IMR-90 (cell line): ENCODE measurements at regions not wholly inside any gene's neighbourhood (a gene's known extent, or its start where the extent isn't known, plus 50 kb on each side); places are given as distances from the start of the nearest gene placed in this dataset.

Experiments used
- ATAC-seq: fragments of 200-7000 bp; cut with Tn5 transposase; 2 replicates; pipeline ENCODE4 v1.9.1; 2020; ENCODE audit warnings: low read depth, mild to moderate bottlenecking, moderate library complexity
- BruUV-seq: library from RNA; stranded (reverse); fragments of 400-500 nt; replicated peaks from 2 replicates; lab custom pipeline; 2021; lab: Mats Ljungman, UMichigan
- CTCF ChIA-PET: fragments of 300-600 bp; formaldehyde crosslinking; extraction: SDS; loops from one replicate; lab custom pipeline; 2021; ENCODE audit warnings: antibody characterized with exemption; lab: Yijun Ruan, JAX
- POLR2A ChIA-PET: fragments of 300-600 bp; sonication (Branson Sonifier 250); formaldehyde crosslinking; loops from one replicate; lab custom pipeline; 2022; ENCODE audit warnings: antibody characterized with exemption; ENCODE audit not compliant: unreplicated experiment; lab: Charles Lee
- DNase-seq: peaks from one replicate; pipeline ENCODE4 v3.0.0; 2013
- H2AFZ ChIP-seq: replicated peaks from 2 replicates; pipeline ENCODE3; 2013; ENCODE audit warnings: low read length, mild to moderate bottlenecking; ENCODE audit not compliant: poor library complexity
- H2AK5ac ChIP-seq: 2 replicates; pipeline ENCODE4 v1.6.1; 2013; ENCODE audit warnings: low read depth, low read length, inconsistent platforms
- H2AK9ac ChIP-seq: replicated peaks from 2 replicates; pipeline ENCODE3; 2013; ENCODE audit warnings: mild to moderate bottlenecking, low read depth, low read length, moderate library complexity; ENCODE audit not compliant: poor library complexity
- H2BK120ac ChIP-seq: 2 replicates; pipeline ENCODE4 v1.6.1; 2013; ENCODE audit warnings: low read depth, low read length, inconsistent platforms
- H2BK15ac ChIP-seq: 3 replicates; pipeline ENCODE4 v1.6.1; 2013; ENCODE audit warnings: low read depth, low read length, inconsistent platforms
- H2BK20ac ChIP-seq: 2 replicates; pipeline ENCODE4 v1.6.1; 2013; ENCODE audit warnings: low read depth, mild to moderate bottlenecking, inconsistent platforms, low read length, moderate library complexity
- H2BK5ac ChIP-seq: 2 replicates; pipeline ENCODE4 v1.6.1; 2013; ENCODE audit warnings: mild to moderate bottlenecking, low read depth, low read length, inconsistent platforms; ENCODE audit not compliant: poor library complexity, severe bottlenecking
- H3K14ac ChIP-seq: replicated peaks from 2 replicates; pipeline ENCODE4 v1.6.1; 2013; ENCODE audit warnings: low read depth, low read length, inconsistent platforms
- H3K18ac ChIP-seq: 2 replicates; pipeline ENCODE4 v1.6.1; 2013; ENCODE audit warnings: low read depth, low read length, control low read depth
- H3K23ac ChIP-seq: 2 replicates; pipeline ENCODE4 v1.6.1; 2013; ENCODE audit warnings: low read depth, low read length, inconsistent platforms
- H3K27ac ChIP-seq: 2 replicates; pipeline ENCODE4 v1.5.1; 2013; ENCODE audit warnings: mild to moderate bottlenecking, control low read depth, low read length; ENCODE audit not compliant: insufficient read depth
- H3K27me3 ChIP-seq: 2 replicates; pipeline ENCODE4 v1.6.1; 2013; ENCODE audit warnings: low read length; ENCODE audit not compliant: control insufficient read depth, insufficient read depth
- H3K36me3 ChIP-seq: 2 replicates; pipeline ENCODE4 v1.6.1; 2013; ENCODE audit warnings: low read length, mixed read lengths; ENCODE audit not compliant: control insufficient read depth, insufficient read depth
- H3K4ac ChIP-seq: 2 replicates; pipeline ENCODE4 v1.6.1; 2013; ENCODE audit warnings: low read depth, low read length, inconsistent platforms
- H3K4me1 ChIP-seq: 2 replicates; pipeline ENCODE4 v1.6.1; 2013; ENCODE audit warnings: low read length, mixed read lengths; ENCODE audit not compliant: control insufficient read depth, insufficient read depth
- H3K4me2 ChIP-seq: 2 replicates; pipeline ENCODE4 v1.6.1; 2013; ENCODE audit warnings: low read depth, mild to moderate bottlenecking, control low read depth, low read length, moderate library complexity
- H3K4me3 ChIP-seq: 2 replicates; pipeline ENCODE4 v1.5.1; 2013; ENCODE audit warnings: low read depth, mild to moderate bottlenecking, control low read depth, low read length, moderate library complexity; ENCODE audit not compliant: insufficient read depth
- H3K56ac ChIP-seq: 2 replicates; pipeline ENCODE4 v1.6.1; 2013; ENCODE audit warnings: low read length, inconsistent platforms; ENCODE audit not compliant: insufficient read depth; ENCODE audit errors: extremely low read depth
- H3K79me1 ChIP-seq, 2 experiments: 2 replicates each; pipeline ENCODE4 v1.6.1; 2013; ENCODE audit warnings: low read length in 2 of 2, inconsistent platforms in 1 of 2, low read depth in 1 of 2
- H3K9ac ChIP-seq: 2 replicates; pipeline ENCODE4 v1.6.1; 2013; ENCODE audit warnings: low read depth, low read length, control low read depth
- H3K9me1 ChIP-seq: 2 replicates; pipeline ENCODE4 v1.6.1; 2013; ENCODE audit warnings: low read length, inconsistent platforms; ENCODE audit not compliant: insufficient read depth
- H3K9me3 ChIP-seq: 2 replicates; pipeline ENCODE4 v1.6.1; 2013; ENCODE audit warnings: low read length; ENCODE audit not compliant: control insufficient read depth, insufficient read depth
- H4K20me1 ChIP-seq: 2 replicates; pipeline ENCODE4 v1.6.1; 2013; ENCODE audit warnings: low read length, inconsistent platforms; ENCODE audit not compliant: insufficient read depth
- H4K5ac ChIP-seq: 2 replicates; pipeline ENCODE4 v1.6.1; 2013; ENCODE audit warnings: mild to moderate bottlenecking, low read depth, low read length, control low read depth
- H4K8ac ChIP-seq, 2 experiments: 2 replicates each; pipeline ENCODE4 v1.6.1; 2013; ENCODE audit warnings: low read depth in 2 of 2, low read length in 2 of 2, control low read depth in 1 of 2, inconsistent platforms in 1 of 2
- H4K91ac ChIP-seq: 2 replicates; pipeline ENCODE4 v1.6.1; 2013; ENCODE audit warnings: low read depth, low read length, inconsistent platforms; ENCODE audit not compliant: insufficient read depth
- BHLHE40 ChIP-seq: fragments of 150-350 bp; IDR thresholded peaks from 2 replicates; pipeline ENCODE4 v1.6.1; 2016; ENCODE audit warnings: mild to moderate bottlenecking, low read depth, low read length
- CEBPB ChIP-seq: IDR thresholded peaks from 2 replicates; pipeline ENCODE4 v1.6.1; 2012; ENCODE audit warnings: low read depth, low read length, improper control_type of control experiment
- CHD1 ChIP-seq: IDR thresholded peaks from 2 replicates; pipeline ENCODE4 v1.6.1; 2012; ENCODE audit warnings: low read depth, low read length, improper control_type of control experiment
- CTCF ChIP-seq: conservative IDR thresholded peaks from 2 replicates; pipeline ENCODE4 v1.5.1; 2012; ENCODE audit warnings: mild to moderate bottlenecking, low read depth, low read length, improper control_type of control experiment
- ELK1 ChIP-seq: fragments of 150-350 bp; IDR thresholded peaks from 2 replicates; pipeline ENCODE4 v1.6.1; 2016; ENCODE audit warnings: low read depth, mild to moderate bottlenecking, low read length, moderate library complexity, borderline replicate concordance
- FOS ChIP-seq: fragments of 150-350 bp; IDR thresholded peaks from 2 replicates; pipeline ENCODE4 v1.6.1; 2016; ENCODE audit warnings: low read depth, low read length
- MAFK ChIP-seq: IDR thresholded peaks from 2 replicates; pipeline ENCODE4 v1.6.1; 2012; ENCODE audit warnings: low read depth, low read length, improper control_type of control experiment
- MAZ ChIP-seq: IDR thresholded peaks from 2 replicates; pipeline ENCODE4 v1.6.1; 2012; ENCODE audit warnings: low read depth, mild to moderate bottlenecking, low read length, improper control_type of control experiment, moderate library complexity, borderline replicate concordance
- MXI1 ChIP-seq: IDR thresholded peaks from 2 replicates; pipeline ENCODE4 v1.6.1; 2012; ENCODE audit warnings: low read depth, mild to moderate bottlenecking, low read length, moderate library complexity, borderline replicate concordance
- NFE2L2 ChIP-seq: fragments of 150-350 bp; IDR thresholded peaks from 2 replicates; pipeline ENCODE4 v1.6.1; 2016; ENCODE audit warnings: low read depth, mild to moderate bottlenecking, low read length
- POLR2A ChIP-seq: IDR thresholded peaks from 2 replicates; pipeline ENCODE4 v1.6.1; 2012; ENCODE audit warnings: mild to moderate bottlenecking, low read depth, low read length
- RAD21 ChIP-seq: IDR thresholded peaks from 2 replicates; pipeline ENCODE4 v1.6.1; 2012; ENCODE audit warnings: low read length, improper control_type of control experiment
- RCOR1 ChIP-seq: IDR thresholded peaks from 2 replicates; pipeline ENCODE4 v1.6.1; 2012; ENCODE audit warnings: mild to moderate bottlenecking, low read length, improper control_type of control experiment; ENCODE audit not compliant: insufficient replicate concordance
- RFX5 ChIP-seq: IDR thresholded peaks from 2 replicates; pipeline ENCODE4 v1.8.0; 2012; ENCODE audit warnings: low read depth, mild to moderate bottlenecking, low read length, moderate library complexity
- SMC3 ChIP-seq: fragments of 150-350 bp; IDR thresholded peaks from 2 replicates; pipeline ENCODE4 v1.6.1; 2016; ENCODE audit warnings: low read depth, mild to moderate bottlenecking, antibody characterized with exemption, low read length, moderate library complexity
- dilution Hi-C: fragments of 300-500 bp; cut with HindIII; formaldehyde crosslinking; loops from one replicate; pipeline ENCODE4 v1.14.3; 2018; ENCODE audit warnings: low sequenced_read_pairs; ENCODE audit not compliant: unreplicated experiment
- in situ Hi-C: fragments of 300-500 bp; cut with MboI; formaldehyde crosslinking; loops from 3 replicates; pipeline ENCODE4 v1.14.3; 2019; ENCODE audit warnings: low sequenced_read_pairs, inconsistent platforms, mixed read lengths
- intact Hi-C: fragments of 100-400 bp; cut with micrococcal nuclease; formaldehyde crosslinking; loops from 2 replicates; pipeline ENCODE4 v1.10.0; 2022
- TF ChIP-seq, protein P1 (sequence below): fragments of 150-350 bp; IDR thresholded peaks from 2 replicates; pipeline ENCODE4 v1.6.1; 2017; ENCODE audit warnings: mild to moderate bottlenecking, antibody characterized with exemption, low read length, low read depth

DNA sequence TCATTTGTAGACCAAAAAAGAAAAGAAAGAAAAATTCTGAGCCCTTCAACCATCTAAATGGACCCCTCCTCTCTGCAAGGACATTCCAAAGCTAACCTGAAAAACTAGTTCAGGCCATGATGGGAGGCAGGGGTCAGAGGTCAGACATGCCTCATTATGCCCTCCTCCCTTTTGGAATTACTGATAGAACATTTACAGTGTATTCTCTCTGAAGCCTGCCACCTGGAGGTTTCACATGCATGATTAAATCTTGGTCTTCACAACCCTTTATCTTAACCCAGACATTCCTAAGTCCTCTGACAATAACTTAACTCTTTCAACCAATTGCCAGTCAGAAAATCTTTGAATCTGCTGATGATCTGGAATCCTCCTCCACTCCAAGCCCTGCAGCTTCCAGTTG lies 86.0 kb downstream of the SPP2 start:
- no peak overlapping the region; the same call in 1 of the 2 replicates for H2BK120ac ChIP-seq
- H3K18ac ChIP-seq, result no peak overlapping the region
- H4K91ac ChIP-seq, result no peak overlapping the region
- H2BK5ac ChIP-seq, result no peak overlapping the region
- no peaks in the 10 kb centered on the region for H3K79me1 ChIP-seq
- no peak overlapping the region for H4K5ac ChIP-seq
- no peak overlapping the region for H2AK9ac ChIP-seq
- ATAC-seq, result no peak
- H4K8ac ChIP-seq, result no peak overlapping the region
- intact Hi-C loops (loop anchor here (5.0 kb wide), 1 partner anchor 151 kb away; no protein-coding TSS in a partner anchor), dilution Hi-C loops (no loop called here), in situ Hi-C loops (loop anchor here (5.0 to 10.0 kb wide), 3 partner anchors 366 to 978 kb away; no protein-coding TSS in a partner anchor)
- no peak overlapping the region for H2AK5ac ChIP-seq
- no peak for DNase-seq
- no peak overlapping the region for H2BK20ac ChIP-seq
- no peak overlapping the region for H3K4ac ChIP-seq
- H2AFZ ChIP-seq, result no peak overlapping the region
- no peak overlapping the region for H3K4me2 ChIP-seq
- no peaks in the 10 kb centered on the region for H4K20me1 ChIP-seq
- H3K14ac ChIP-seq, result no peak overlapping the region
- no peak overlapping the region for H3K4me3 ChIP-seq
- peaks cover 11% of the 10 kb centered on the region for H3K27me3 ChIP-seq
- H3K23ac ChIP-seq, result no peak overlapping the region
- H2BK15ac ChIP-seq, result no peak overlapping the region
- H3K9ac ChIP-seq, result no peak overlapping the region
- ChIA-PET CTCF (interaction anchor here (0.8 to 1.6 kb wide), 6 partner anchors 122 to 981 kb away, joined by 3 to 7 read pairs (median 4); no protein-coding TSS in a partner anchor), POLR2A (no interaction called here)
- H3K27ac ChIP-seq, result no peak overlapping the region
- H3K9me3 ChIP-seq, result peaks cover 8% of the 10 kb centered on the region; the same call in 1 of the 2 replicates
- H3K36me3 ChIP-seq, result no peaks in the 10 kb centered on the region
- BruUV-seq, result no TSS peak
- H3K56ac ChIP-seq, result no peak overlapping the region
- TF ChIP-seq MAZ (no peak), CTCF (no peak), RFX5 (no peak), MXI1 (no peak), MAFK (no peak), POLR2A (no peak), RCOR1 (no peak), BHLHE40 (no peak), FOS (no peak), ELK1 (no peak), SMC3 (no peak), CHD1 (no peak), RAD21 (no peak), NFE2L2 (no peak), CEBPB (no peak)
- TF ChIP-seq, protein P1, sequence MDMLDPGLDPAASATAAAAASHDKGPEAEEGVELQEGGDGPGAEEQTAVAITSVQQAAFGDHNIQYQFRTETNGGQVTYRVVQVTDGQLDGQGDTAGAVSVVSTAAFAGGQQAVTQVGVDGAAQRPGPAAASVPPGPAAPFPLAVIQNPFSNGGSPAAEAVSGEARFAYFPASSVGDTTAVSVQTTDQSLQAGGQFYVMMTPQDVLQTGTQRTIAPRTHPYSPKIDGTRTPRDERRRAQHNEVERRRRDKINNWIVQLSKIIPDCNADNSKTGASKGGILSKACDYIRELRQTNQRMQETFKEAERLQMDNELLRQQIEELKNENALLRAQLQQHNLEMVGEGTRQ, result no peak
- no peaks in the 10 kb centered on the region for H3K9me1 ChIP-seq
- no peaks in the 10 kb centered on the region for H3K4me1 ChIP-seq
